ENCODE measurements at regions not wholly inside any gene's neighbourhood (a gene's known extent, or its start where the extent isn't known, plus 50 kb on each side); places are given as distances from the start of the nearest gene placed in this dataset.
"Not testable (repeated sequence)": the region's sequence is repeated elsewhere in the genome, so short reads cannot be mapped to it uniquely, and the experiment has no call there.

GRCh38 chr12:71266606-71267005 is 108.8 kb upstream of the TSPAN8 start:
- Histone ChIP-seq H3K9ac (ENCODE audit: insufficient read depth, low read depth, low read length) (no peak overlapping the region), H3K4me3 (replicated peaks in 1 of 3; ENCODE audit: insufficient read depth in 1 of 3, low read depth in 2 of 3, low read length in 3 of 3) (no peak overlapping the region), H4K20me1 (ENCODE audit: insufficient read depth, low read length) (no peaks in the 10 kb centered on the region), H3K4me1 (ENCODE audit: insufficient read depth, low read length) (no peaks in the 10 kb centered on the region), H3K27me3 (ENCODE audit: control insufficient read depth in 1 of 2, insufficient read depth in 2 of 2, low read length in 2 of 2) (no peaks in the 10 kb centered on the region), H3K36me3 (replicated peaks in 1 of 2; ENCODE audit: control insufficient read depth in 1 of 2, insufficient read depth in 2 of 2, low read length in 2 of 2) (no peaks in the 10 kb centered on the region), H2AFZ (ENCODE audit: low read length) (no peak overlapping the region), H3K79me2 (ENCODE audit: insufficient read depth, low read length) (no peaks in the 10 kb centered on the region), H3K4me2 (ENCODE audit: low read depth, low read length) (no peak overlapping the region), H3K9me3 (ENCODE audit: low read length) (no peaks in the 10 kb centered on the region), H3K27ac (ENCODE audit: extremely low read length, insufficient read depth, low read length) (no peak overlapping the region)
- no peak for TF ChIP-seq ZNF446 (CRISPR knock-in tag; IDR thresholded peaks at IDR 0.05)
- TF ChIP-seq KMT2B (CRISPR knock-in tag; IDR thresholded peaks at IDR 0.05), result no peak
- TF ChIP-seq, protein P1, sequence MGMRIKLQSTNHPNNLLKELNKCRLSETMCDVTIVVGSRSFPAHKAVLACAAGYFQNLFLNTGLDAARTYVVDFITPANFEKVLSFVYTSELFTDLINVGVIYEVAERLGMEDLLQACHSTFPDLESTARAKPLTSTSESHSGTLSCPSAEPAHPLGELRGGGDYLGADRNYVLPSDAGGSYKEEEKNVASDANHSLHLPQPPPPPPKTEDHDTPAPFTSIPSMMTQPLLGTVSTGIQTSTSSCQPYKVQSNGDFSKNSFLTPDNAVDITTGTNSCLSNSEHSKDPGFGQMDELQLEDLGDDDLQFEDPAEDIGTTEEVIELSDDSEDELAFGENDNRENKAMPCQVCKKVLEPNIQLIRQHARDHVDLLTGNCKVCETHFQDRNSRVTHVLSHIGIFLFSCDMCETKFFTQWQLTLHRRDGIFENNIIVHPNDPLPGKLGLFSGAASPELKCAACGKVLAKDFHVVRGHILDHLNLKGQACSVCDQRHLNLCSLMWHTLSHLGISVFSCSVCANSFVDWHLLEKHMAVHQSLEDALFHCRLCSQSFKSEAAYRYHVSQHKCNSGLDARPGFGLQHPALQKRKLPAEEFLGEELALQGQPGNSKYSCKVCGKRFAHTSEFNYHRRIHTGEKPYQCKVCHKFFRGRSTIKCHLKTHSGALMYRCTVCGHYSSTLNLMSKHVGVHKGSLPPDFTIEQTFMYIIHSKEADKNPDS (CRISPR knock-in tag; IDR thresholded peaks at IDR 0.05), result no peak
- TF ChIP-seq ATF6 (CRISPR knock-in tag; conservative IDR thresholded peaks at IDR 0.05), result no peak
- ChIA-PET CTCF (ENCODE audit: low intra/inter-chr PET ratio, low total read pairs) (no interaction called here), POLR2A (no interaction called here)
- FAIRE-seq (no peak), ATAC-seq (no peak), DNase-seq (ENCODE audit: low spot score) (no peak)
- WGBS (ENCODE audit: low lambda C conversion rate), result 65% methylated on average over 4 of the region's 4 CpGs
- no TSS peak for BruUV-seq (replicated peaks)
- intact Hi-C loops (cut with micrococcal nuclease; ENCODE audit: unreplicated experiment), result no loop called here
- in situ Hi-C loops (cut with HindIII; ENCODE audit: extremely low pct_ligation_motif_present, low pct_unique_long_range_greater_than_20kb), result no loop called here

DNA sequence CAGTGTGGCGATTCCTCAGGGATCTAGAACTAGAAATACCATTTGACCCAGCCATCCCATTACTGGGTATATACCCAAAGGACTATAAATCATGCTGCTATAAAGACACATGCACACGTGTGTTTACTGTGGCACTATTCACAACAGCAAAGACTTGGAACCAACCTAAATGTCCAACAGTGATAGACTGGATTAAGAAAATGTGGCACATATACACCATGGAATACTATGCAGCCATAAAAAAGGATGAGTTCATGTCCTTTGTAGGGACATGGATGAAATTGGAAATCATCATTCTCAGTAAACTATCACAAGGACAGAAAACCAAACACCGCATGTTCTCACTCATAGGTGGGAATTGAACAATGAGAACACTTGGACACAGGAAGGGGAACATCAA is 107.9 kb upstream of the TSPAN8 start:
- in situ Hi-C loops (cut with HindIII; ENCODE audit: extremely low pct_ligation_motif_present, low pct_unique_long_range_greater_than_20kb); H3K4me3 ChIP-seq (replicated peaks in 1 of 3; ENCODE audit: insufficient read depth in 1 of 3, low read depth in 2 of 3, low read length in 3 of 3); H3K36me3 ChIP-seq (replicated peaks in 1 of 2; ENCODE audit: control insufficient read depth in 1 of 2, insufficient read depth in 2 of 2, low read length in 2 of 2); H3K79me2 ChIP-seq (ENCODE audit: insufficient read depth, low read length); H3K27ac ChIP-seq (ENCODE audit: extremely low read length, insufficient read depth, low read length); H3K27me3 ChIP-seq (ENCODE audit: control insufficient read depth in 1 of 2, insufficient read depth in 2 of 2, low read length in 2 of 2); BruUV-seq (replicated peaks); H2AFZ ChIP-seq (ENCODE audit: low read length); FAIRE-seq; H4K20me1 ChIP-seq (ENCODE audit: insufficient read depth, low read length); H3K4me1 ChIP-seq (ENCODE audit: insufficient read depth, low read length); H3K9ac ChIP-seq (ENCODE audit: insufficient read depth, low read depth, low read length); H3K9me3 ChIP-seq (ENCODE audit: low read length); ATAC-seq; CTCF ChIA-PET (ENCODE audit: low intra/inter-chr PET ratio, low total read pairs); POLR2A ChIA-PET; H3K4me2 ChIP-seq (ENCODE audit: low read depth, low read length); DNase-seq (ENCODE audit: low spot score); intact Hi-C loops (cut with micrococcal nuclease; ENCODE audit: unreplicated experiment): not testable (repeated sequence)
- WGBS (ENCODE audit: low lambda C conversion rate), result 21% methylated on average over 2 of the region's 3 CpGs
